Lower leg skin (tissue), 3 donors: ENCODE measurements at regions not wholly inside any gene's neighbourhood (a gene's known extent, or its start where the extent isn't known, plus 50 kb on each side); places are given as distances from the start of the nearest gene placed in this dataset.

ENCODE experiments used
- CTCF ChIP-seq, 3 donors: fragments of 450-650 bp; IDR thresholded peaks; one replicate each; pipeline ENCODE4 v1.5.1; 2016; ENCODE audit warnings: antibody characterized with exemption in 3 of 3, mild to moderate bottlenecking in 3 of 3, moderate library complexity in 2 of 3
- POLR2A ChIP-seq, 2 donors: fragments of 450-650 bp; IDR thresholded peaks; one replicate each; pipeline ENCODE4 v1.6.1; 2016 to 2017; ENCODE audit warnings: antibody characterized with exemption in 2 of 2, mild to moderate bottlenecking in 1 of 2, moderate library complexity in 1 of 2

GRCh38 chr13:61728471-61728870 lies 312.8 kb upstream of the PCDH20 start:
- no peak for TF ChIP-seq CTCF (IDR thresholded peaks at IDR 0.05)
- TF ChIP-seq POLR2A (IDR thresholded peaks at IDR 0.05) = no peak
